NT2/D1 (cell line): ENCODE measurements at regions not wholly inside any gene's neighbourhood (a gene's known extent, or its start where the extent isn't known, plus 50 kb on each side); places are given as distances from the start of the nearest gene placed in this dataset.

Experiments
- SUZ12 ChIP-seq: IDR thresholded peaks from 2 replicates; pipeline ENCODE4 v1.6.1; 2011; ENCODE audit not compliant: insufficient read length, insufficient read depth; ENCODE audit errors: extremely low read depth
- YY1 ChIP-seq: IDR thresholded peaks from 2 replicates; pipeline ENCODE4 v1.6.1; 2011; ENCODE audit not compliant: insufficient read length, insufficient read depth
- ZNF274 ChIP-seq: IDR thresholded peaks from 2 replicates; pipeline ENCODE4 v1.6.1; 2011; ENCODE audit warnings: mild to moderate bottlenecking, low read depth, low read length

DNA sequence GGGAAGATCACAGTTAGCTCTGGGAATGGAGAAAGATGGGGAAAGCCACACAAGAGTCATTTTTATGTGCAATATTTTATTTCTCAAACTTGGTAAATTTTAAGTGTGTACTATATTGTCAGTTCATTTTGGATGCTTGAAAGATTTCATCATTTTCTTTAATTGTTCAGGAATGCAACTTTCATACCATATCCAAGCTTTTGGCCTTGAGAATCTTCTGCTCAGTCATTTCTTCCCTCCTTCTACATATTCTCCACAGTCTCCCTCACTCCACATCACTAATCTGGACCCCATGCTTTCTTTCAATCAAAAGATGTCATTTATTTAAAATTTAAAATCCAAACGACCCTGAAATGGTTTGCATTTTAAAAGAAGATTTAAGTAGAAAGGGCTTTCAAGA lies 135.4 kb downstream of the FAM114A2 start:
- TF ChIP-seq SUZ12 (no peak), YY1 (no peak), ZNF274 (no peak)
